ENCODE measurements at regions not wholly inside any gene's neighbourhood (a gene's known extent, or its start where the extent isn't known, plus 50 kb on each side); places are given as distances from the start of the nearest gene placed in this dataset.
"Not testable (repeated sequence)": the region's sequence is repeated elsewhere in the genome, so short reads cannot be mapped to it uniquely, and the experiment has no call there.

DNA sequence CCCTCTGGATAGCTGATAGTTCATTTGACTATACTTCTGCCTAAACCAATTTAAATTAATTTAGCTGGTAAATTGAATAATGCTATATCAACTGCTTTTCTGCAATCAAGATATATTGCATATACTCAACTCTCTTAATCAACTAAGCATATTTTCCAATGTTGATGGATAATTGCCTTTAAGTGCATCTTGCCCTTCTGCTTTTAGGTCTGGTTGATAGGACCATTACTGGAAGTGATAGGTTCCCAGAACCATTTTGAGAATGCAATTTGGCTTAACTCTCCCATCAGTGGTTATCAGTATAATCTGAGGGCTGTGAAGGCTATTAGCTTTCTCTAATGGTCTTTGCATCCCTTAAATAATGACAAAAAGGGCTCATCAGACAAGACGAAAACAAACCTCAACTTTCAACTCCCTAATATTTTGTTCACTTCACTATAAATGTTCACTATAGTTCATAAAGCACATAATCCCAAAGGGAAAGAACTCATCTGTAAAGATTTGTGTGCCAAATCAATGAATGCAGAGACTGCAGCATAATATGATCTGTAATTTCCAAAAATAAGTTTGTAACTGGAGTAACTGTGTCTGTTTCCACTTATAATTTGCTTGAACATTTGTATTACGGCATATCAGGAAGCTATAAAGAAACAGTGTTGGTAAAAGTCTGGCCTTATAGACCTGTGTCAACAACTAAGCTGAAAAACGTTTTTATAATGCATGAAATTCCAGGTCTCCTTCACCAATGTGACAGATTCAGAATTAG is 273.6 kb downstream of the FBXO8 start:
- Histone ChIP-seq H3K36me3 (replicated peaks) (no peaks in the 10 kb centered on the region), H3K27ac (no peak overlapping the region), H3K4me3 (ENCODE audit: low read depth, low read length) (no peak overlapping the region), H3K27me3 (replicated peaks) (no peaks in the 10 kb centered on the region)
- DNase-seq: no peak
- in situ Hi-C loops (cut with HindIII; ENCODE audit: low pct_ligation_motif_present, low sequenced_read_pairs): no loop called here
- TF ChIP-seq, protein P1, sequence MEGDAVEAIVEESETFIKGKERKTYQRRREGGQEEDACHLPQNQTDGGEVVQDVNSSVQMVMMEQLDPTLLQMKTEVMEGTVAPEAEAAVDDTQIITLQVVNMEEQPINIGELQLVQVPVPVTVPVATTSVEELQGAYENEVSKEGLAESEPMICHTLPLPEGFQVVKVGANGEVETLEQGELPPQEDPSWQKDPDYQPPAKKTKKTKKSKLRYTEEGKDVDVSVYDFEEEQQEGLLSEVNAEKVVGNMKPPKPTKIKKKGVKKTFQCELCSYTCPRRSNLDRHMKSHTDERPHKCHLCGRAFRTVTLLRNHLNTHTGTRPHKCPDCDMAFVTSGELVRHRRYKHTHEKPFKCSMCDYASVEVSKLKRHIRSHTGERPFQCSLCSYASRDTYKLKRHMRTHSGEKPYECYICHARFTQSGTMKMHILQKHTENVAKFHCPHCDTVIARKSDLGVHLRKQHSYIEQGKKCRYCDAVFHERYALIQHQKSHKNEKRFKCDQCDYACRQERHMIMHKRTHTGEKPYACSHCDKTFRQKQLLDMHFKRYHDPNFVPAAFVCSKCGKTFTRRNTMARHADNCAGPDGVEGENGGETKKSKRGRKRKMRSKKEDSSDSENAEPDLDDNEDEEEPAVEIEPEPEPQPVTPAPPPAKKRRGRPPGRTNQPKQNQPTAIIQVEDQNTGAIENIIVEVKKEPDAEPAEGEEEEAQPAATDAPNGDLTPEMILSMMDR (IDR thresholded peaks at IDR 0.05; ENCODE audit: low read depth, low read length, missing control alignments): no peak

- H3K4me3 ChIP-seq (ENCODE audit: low read depth, low read length): no peak overlapping the region
- in situ Hi-C loops (cut with HindIII; ENCODE audit: low pct_ligation_motif_present, low sequenced_read_pairs): no loop called here
- DNase-seq: no peak
- no peak overlapping the region for H3K27ac ChIP-seq
- no peaks in the 10 kb centered on the region for H3K36me3 ChIP-seq (replicated peaks)
- no peaks in the 10 kb centered on the region for H3K27me3 ChIP-seq (replicated peaks)
- TF ChIP-seq, protein P1 (IDR thresholded peaks at IDR 0.05; ENCODE audit: low read depth, low read length, missing control alignments): no peak
Observed at GRCh38 chr4:174005422-174005821, 278.0 kb downstream of the FBXO8 start.

DNA sequence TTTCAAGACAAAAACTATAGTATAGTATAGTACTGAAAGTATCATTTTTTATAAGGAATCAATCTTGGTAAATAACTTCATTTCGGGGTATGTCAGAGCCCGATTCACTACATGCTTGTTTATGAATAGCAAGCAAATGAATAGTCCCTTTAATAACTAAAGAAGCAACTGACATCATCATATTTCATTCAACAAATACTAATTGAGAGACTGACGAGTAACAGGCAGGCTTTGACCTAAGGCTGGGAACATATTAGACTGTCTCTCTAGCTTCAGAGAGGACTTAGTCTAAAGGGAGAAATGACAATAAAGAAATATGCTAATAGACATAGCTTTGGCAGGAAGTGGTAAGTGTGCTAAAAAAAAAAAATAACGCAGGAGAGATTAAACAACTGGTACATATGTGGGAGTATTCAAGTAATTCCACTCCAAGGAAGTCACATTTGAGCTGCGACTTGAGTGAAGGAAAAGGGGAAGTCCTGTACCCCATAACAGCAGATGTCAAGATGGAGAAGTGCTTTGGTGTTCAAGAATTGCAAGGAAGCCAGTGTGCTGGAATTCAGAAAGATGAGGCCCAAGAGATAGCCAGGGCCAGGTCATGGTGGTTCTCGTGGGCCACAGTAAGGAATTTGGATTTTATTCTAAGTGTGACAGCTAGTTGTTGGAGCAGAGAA is 284.9 kb downstream of the FBXO8 start:
- no peaks in the 10 kb centered on the region for H3K36me3 ChIP-seq (replicated peaks)
- in situ Hi-C loops (cut with HindIII; ENCODE audit: low pct_ligation_motif_present, low sequenced_read_pairs): no loop called here
- DNase-seq: no peak
- no peak overlapping the region for H3K27ac ChIP-seq
- no peaks in the 10 kb centered on the region for H3K27me3 ChIP-seq (replicated peaks)
- TF ChIP-seq, protein P1 (IDR thresholded peaks at IDR 0.05; ENCODE audit: low read depth, low read length, missing control alignments): no peak
- H3K4me3 ChIP-seq (ENCODE audit: low read depth, low read length): no peak overlapping the region

DNA sequence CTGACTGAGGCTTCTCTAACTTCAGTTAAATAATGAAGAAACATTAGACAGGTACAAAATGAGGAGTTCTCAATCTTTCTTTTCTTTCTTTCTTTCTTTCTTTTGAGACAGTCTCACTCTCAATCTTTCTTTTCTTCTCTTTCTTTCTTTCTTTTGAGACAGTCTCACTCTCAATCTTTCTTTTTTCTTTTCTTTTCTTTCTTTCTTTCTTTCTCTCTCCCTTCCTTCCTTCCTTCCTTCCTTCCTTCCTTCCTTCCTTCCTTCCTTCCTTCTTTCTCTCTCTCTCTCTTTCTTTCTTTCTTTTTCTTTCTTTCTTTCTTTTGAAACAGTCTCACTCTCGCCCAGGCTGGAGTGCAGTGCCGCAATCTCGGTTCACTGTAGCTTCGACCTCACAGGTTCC is 287.7 kb downstream of the FBXO8 start:
- H3K36me3 ChIP-seq (replicated peaks); DNase-seq; H3K27me3 ChIP-seq (replicated peaks); H3K27ac ChIP-seq; in situ Hi-C loops (cut with HindIII; ENCODE audit: low pct_ligation_motif_present, low sequenced_read_pairs); H3K4me3 ChIP-seq (ENCODE audit: low read depth, low read length): not testable (repeated sequence)

- Histone ChIP-seq H3K27ac (no peak overlapping the region), H3K36me3 (replicated peaks) (no peaks in the 10 kb centered on the region), H3K4me3 (ENCODE audit: low read depth, low read length) (no peak overlapping the region), H3K27me3 (replicated peaks) (no peaks in the 10 kb centered on the region)
- in situ Hi-C loops (cut with HindIII; ENCODE audit: low pct_ligation_motif_present, low sequenced_read_pairs): no loop called here
- DNase-seq: no peak
- TF ChIP-seq, protein P1 (IDR thresholded peaks at IDR 0.05; ENCODE audit: low read depth, low read length, missing control alignments): no peak
Observed at GRCh38 chr4:173991814-173992213, 291.7 kb downstream of the FBXO8 start.

- H3K27me3 ChIP-seq (replicated peaks): no peaks in the 10 kb centered on the region
- H3K27ac ChIP-seq: no peak overlapping the region
- no peak overlapping the region for H3K4me3 ChIP-seq (ENCODE audit: low read depth, low read length)
- H3K36me3 ChIP-seq (replicated peaks): no peaks in the 10 kb centered on the region
- TF ChIP-seq, protein P1 (IDR thresholded peaks at IDR 0.05; ENCODE audit: low read depth, low read length, missing control alignments): no peak
- in situ Hi-C loops (cut with HindIII; ENCODE audit: low pct_ligation_motif_present, low sequenced_read_pairs): no loop called here
- DNase-seq: no peak
Observed at GRCh38 chr4:173991316-173991715, 292.2 kb downstream of the FBXO8 start.

Data from brain microvascular endothelial cell (primary cell).